OCI-M2 (cell line): ENCODE measurements at regions not wholly inside any gene's neighbourhood (a gene's known extent, or its start where the extent isn't known, plus 50 kb on each side); places are given as distances from the start of the nearest gene placed in this dataset.
"Not testable (repeated sequence)": the region's sequence is repeated elsewhere in the genome, so short reads cannot be mapped to it uniquely, and the experiment has no call there.

Experiments
- DNase-seq: peaks from one replicate; lab custom pipeline; 2025; ENCODE audit not compliant: unreplicated experiment; lab: John Stamatoyannopoulos, UW

- DNase-seq = no peak
These were observed 100.7 kb upstream of the LMCD1 start for GRCh38 chr3:8400911-8401310.

GRCh38 chr3:8403996-8404395 lies 97.6 kb upstream of the LMCD1 start:
- DNase-seq = no peak

DNA sequence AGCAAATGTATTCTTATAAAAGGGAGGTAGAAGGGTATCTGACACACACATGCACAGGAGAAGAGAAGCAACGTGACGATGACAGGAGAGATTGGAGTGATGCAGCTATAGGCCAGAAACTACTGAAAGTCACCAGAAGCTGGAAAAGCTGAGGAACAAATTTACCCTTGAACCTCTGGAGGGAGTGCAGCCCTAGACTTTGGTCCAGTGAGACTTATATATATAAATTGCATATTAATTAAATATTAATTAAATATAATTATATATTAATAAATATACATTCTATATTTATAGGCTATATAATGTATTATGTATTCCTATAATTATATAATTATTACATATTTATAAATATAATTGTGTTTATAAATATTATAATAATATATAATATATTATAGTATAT lies 96.5 kb upstream of the LMCD1 start:
- no peak for DNase-seq

- DNase-seq = no peak
These were observed 95.1 kb upstream of the LMCD1 start for GRCh38 chr3:8406479-8406878.

- no peak for DNase-seq
These were observed 88.2 kb upstream of the LMCD1 start for GRCh38 chr3:8413337-8413926.

GRCh38 chr3:8416965-8417364 lies 84.7 kb upstream of the LMCD1 start:
- no peak for DNase-seq

DNA sequence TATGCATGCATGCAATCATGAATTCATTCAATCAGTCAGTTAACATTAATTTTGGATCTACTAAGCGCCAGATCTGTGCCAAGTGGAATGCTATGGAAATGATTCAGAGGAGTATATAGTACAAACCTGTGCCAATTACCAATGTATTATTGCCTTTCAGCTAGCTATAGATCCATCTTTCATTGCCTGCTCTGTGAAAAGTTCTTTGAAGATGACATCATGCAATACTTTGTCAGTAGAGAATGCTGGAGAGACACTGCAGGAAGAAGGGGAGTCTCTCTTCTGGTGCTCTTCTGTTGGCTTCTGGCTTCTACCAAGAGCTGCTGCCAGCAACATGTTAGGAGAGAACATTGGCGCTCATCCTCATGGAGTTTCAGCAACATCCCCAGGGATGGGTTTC lies 81.0 kb upstream of the LMCD1 start:
- no peak for DNase-seq

DNA sequence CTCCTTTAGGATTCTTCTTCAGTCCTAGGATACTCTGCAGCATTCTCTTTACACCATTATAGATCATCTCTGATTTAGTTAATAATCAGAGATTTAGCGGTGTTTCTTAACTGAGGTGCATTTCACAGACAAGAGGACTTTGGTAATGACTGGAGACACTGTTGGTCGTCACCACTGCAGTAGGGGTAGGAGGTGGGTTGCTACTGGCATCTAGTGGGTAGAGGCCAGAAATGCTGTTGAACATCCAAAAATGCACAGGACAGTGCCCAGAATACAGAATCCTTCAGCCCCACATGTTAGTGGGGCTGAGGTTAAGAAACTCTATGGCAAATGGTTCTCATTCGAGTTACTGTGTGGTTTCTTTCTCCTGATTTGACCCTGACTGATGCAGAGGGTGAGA lies 80.4 kb upstream of the LMCD1 start:
- DNase-seq = no peak

- DNase-seq = no peak
These were observed 79.9 kb upstream of the LMCD1 start for GRCh38 chr3:8421711-8422110.

GRCh38 chr3:8423307-8423706 lies 78.3 kb upstream of the LMCD1 start:
- no peak for DNase-seq

GRCh38 chr3:8424281-8424680 lies 77.3 kb upstream of the LMCD1 start:
- no peak for DNase-seq

- DNase-seq = no peak
These were observed 64.8 kb upstream of the LMCD1 start for GRCh38 chr3:8436661-8437287.

DNA sequence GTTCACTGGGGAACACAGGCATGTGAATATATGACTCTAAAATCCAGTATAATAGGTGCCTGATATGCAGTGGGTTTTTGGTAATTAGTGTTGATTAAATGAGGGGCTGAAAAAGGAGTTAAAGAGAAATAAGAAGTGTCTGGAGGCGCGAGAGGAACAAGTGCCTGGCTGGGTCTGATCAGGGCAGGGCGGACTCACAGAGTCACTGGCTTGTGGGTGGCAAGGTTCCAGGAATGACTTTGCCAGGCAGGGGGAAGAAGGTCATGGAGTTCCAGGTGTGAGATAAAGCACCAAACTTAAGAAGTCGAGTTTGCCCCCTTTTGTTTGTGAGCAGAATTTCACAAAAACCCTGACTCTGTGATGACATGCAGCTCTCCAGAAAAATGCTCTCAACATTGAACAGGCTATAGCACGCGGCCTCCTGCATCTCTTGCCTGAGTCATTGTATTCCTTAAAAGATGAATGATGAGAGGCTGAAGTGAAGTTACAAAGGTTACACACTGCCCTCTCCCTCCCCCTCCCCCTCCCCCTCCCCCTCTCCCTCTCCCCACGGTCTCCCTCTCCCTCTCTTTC lies 63.0 kb upstream of the LMCD1 start:
- no peak for DNase-seq

DNA sequence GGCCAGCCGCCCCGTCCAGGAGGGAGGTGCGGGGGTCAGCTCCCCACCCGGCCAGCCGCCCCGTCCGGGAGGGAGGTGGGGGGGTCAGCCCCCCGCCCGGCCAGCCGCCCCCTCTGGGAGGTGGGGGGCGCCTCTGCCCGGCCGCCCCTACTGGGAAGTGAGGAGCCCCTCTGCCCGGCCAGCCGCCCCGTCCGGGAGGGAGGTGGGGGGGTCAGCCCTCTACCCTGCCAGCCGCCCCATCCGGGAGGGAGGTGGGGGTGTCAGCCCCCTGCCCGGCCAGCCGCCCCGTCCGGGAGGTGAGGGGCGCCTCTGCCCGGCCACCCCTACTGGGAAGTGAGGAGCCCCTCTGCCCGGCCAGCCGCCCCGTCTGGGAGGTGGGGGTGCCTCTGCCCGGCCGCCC lies 61.5 kb upstream of the LMCD1 start:
- DNase-seq = not testable (repeated sequence)

GRCh38 chr3:8441969-8442559 lies 59.6 kb upstream of the LMCD1 start:
- no peak for DNase-seq

DNA sequence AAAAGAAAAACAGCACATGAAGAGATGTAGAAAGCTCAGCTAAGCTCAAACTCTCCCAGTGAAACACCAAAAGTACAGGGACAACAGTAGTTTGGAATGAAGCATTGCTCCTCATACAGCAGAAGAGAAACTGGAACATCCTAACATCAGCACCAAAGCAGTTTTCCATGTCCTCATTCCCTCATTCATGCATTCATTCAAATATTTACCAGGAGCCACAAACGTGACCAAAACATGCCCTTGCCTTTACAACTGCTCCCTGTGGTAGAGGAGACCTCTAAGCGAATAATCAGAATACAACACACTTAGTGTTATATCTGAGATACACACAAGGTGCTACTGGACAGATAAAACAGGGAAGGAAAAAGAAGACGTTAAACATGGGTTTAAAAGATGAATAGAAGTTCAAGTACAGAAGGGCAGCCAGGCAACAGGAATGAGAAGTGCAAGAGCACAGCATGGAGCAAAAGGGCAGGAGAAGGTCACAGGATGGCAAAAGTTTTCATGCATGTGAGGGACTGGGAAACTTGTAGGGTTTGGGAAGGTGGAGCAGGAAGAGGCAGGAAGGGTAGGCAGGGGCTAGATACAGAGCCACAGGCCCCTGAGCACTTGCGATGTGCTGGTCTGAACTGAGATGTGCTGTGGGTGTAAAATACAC lies 58.5 kb upstream of the LMCD1 start:
- no peak for DNase-seq

DNA sequence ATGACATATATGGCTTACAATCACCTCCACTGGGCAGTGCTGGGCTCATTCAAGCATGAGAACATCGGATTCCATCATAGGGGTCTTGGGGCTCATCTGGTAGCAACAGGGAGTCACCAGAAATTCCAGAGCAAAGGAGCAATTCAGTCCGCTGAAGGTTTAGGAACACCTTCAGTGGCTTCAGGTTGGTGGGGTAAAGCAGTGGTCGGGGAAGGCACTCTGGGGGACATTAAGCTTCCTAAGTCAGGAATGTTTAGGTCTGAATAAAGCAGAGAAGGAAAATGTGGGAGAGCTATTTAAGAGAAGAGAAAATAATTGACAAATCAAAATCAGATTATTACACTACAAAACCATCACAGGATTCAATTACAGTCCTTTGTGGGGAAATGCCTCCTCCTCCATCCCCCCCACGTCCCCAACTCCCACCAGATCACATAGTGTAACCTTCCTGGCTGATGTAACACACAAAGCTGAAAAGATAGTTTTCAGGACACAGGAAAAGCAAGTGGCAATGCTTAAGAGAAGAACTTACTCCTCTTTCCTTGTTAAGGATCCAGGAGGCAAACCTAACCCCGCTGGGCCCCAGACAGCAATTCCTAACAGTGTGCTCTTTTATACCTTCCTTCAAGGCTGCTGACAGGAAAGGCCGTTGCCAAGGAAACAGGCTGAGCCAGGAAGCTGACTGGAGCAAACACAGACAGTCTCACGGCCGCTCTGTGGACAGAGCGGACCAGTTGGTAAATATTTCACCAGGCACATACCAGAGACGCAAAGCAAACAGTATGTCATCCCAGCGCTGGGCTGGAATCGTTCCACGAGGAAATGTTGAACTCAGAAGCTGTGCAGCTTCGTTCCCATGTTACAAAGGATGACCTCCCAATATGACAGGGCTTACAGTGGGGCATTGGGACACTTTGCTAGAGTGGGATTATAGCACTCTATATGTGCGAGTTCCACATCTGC lies 57.5 kb upstream of the LMCD1 start:
- DNase-seq = no peak

DNA sequence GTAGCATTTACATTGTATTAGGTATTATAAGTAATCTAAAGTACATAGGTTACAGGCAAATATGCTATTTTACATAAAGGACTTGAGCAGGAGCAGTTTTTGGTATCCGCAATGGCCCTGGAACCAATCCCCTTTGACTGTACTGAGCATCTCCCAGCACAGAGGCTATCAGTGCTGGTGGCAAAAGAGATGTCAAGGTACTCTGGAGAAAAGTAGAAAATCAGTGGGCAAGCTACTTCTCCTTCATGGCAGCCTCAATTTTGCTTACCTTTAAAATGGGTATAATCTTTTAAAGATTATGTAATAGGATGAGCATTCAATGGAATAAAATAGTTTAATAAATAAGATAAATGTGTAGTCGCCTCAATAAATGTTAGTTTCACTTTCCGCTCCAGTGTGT lies 56.7 kb upstream of the LMCD1 start:
- DNase-seq = no peak

GRCh38 chr3:8445861-8446260 lies 55.8 kb upstream of the LMCD1 start:
- no peak for DNase-seq

DNA sequence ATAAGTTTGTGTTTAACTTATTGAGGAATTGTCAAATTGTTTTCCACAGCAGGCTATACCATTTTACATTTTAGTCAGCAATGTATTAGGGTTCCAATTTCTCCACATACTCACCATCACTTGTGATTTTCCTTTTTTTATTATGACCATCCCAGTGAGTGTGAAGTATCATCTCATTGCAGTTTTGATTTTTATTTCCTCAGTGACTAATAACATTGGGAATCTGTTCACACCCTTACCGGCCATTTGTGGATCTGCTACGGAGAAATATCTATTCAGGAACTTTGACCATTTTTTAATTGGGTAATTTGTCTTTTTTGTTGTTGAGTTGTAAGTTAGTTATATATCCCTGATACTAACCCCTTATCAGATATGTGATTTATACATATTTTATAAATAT lies 54.8 kb upstream of the LMCD1 start:
- DNase-seq = no peak

DNA sequence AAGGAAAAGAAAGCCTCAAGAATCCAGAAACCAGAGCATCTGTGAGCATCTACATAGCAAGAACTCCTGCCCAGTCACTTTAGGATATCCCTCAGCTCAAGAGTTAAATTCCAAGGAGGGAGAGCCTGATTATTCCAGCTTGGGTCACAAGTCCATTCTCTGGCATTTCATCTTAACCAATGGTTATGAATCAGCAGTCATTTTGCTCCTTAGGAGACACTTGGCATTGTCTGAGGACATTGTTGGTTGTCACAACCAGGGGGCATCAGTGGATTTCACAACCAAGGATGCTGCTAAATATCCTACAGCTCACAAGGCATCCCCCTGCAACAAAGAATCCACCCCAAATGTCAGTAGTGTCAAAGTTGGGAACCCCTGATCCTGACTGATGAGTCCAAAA lies 51.0 kb upstream of the LMCD1 start:
- DNase-seq = no peak
